Astrocyte (in vitro differentiated cells and primary cell): ENCODE measurements at regions not wholly inside any gene's neighbourhood (a gene's known extent, or its start where the extent isn't known, plus 50 kb on each side); places are given as distances from the start of the nearest gene placed in this dataset.

Experiments used
- EZH2 ChIP-seq: IDR thresholded peaks from 2 replicates; pipeline ENCODE4 v1.6.1; 2012; ENCODE audit warnings: mild to moderate bottlenecking, low read length, inconsistent platforms; ENCODE audit not compliant: insufficient read depth
- TF ChIP-seq, protein P1 (sequence below): IDR thresholded peaks from 2 replicates; pipeline ENCODE4 v1.5.1; 2011; ENCODE audit warnings: low read depth, mild to moderate bottlenecking, inconsistent platforms, low read length, moderate library complexity; ENCODE audit not compliant: insufficient read depth

DNA sequence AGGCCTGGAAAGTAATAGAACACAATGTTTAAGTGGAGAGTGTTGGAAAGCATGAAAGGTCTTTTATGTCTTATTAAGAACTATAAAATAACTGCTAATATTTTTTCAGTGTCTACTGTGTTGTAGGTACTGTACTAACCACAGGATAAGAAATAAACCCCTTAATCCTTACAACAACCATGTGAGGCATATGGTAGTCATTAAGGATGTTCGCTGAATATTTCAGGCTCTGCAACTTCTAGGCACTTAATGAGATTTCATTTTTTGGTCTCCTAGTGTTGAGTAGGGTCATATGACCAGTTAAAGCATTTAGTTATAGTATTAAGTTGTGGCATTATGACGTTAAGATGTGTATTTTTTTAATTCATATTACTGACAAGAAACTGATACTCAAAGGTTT, 346.6 kb upstream of the KCNH7 start:
- TF ChIP-seq, protein P1, sequence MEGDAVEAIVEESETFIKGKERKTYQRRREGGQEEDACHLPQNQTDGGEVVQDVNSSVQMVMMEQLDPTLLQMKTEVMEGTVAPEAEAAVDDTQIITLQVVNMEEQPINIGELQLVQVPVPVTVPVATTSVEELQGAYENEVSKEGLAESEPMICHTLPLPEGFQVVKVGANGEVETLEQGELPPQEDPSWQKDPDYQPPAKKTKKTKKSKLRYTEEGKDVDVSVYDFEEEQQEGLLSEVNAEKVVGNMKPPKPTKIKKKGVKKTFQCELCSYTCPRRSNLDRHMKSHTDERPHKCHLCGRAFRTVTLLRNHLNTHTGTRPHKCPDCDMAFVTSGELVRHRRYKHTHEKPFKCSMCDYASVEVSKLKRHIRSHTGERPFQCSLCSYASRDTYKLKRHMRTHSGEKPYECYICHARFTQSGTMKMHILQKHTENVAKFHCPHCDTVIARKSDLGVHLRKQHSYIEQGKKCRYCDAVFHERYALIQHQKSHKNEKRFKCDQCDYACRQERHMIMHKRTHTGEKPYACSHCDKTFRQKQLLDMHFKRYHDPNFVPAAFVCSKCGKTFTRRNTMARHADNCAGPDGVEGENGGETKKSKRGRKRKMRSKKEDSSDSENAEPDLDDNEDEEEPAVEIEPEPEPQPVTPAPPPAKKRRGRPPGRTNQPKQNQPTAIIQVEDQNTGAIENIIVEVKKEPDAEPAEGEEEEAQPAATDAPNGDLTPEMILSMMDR = no peak
- no peak for TF ChIP-seq EZH2
